ENCODE measurements at regions not wholly inside any gene's neighbourhood (a gene's known extent, or its start where the extent isn't known, plus 50 kb on each side); places are given as distances from the start of the nearest gene placed in this dataset.

DNA sequence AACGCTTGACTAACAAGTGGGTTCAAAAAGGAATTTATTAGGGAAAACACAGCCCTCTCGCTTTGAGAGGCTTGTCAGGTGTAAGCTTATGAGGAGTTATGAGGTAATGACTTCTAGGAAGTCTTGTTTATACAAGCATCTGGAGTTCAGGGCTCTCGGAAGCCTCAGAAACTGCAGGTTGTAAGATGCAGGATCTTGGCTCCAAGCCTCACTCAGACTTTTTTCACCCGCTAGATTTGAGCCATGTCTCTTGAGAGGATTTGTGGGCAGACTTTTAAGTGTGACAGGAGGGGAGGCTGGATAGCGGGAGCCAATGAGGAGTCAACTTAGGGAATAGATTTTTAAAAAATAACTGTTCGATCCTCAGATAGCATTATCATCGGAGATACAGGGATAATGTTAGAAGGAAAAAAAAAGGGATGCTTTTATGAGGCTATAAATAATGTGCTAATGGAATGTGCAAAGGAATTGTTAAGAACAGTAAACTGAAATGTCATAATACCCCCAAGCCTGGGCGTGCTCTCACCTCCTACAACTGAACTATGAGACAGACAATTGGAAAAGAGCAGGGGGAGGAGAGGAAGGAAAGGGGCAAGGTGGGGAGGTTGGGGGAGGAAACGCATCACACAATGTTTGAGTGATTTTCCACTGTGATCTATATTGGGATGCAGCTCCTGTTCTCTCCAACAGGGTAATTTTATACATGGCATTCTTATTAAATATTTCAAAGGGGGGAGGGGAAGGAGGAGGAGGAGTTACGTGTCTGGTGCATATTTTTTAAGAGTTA lies 107.4 kb upstream of the ESRRG start:
- no peak for DNase-seq (ENCODE audit: low spot score)
- TF ChIP-seq, protein P1, sequence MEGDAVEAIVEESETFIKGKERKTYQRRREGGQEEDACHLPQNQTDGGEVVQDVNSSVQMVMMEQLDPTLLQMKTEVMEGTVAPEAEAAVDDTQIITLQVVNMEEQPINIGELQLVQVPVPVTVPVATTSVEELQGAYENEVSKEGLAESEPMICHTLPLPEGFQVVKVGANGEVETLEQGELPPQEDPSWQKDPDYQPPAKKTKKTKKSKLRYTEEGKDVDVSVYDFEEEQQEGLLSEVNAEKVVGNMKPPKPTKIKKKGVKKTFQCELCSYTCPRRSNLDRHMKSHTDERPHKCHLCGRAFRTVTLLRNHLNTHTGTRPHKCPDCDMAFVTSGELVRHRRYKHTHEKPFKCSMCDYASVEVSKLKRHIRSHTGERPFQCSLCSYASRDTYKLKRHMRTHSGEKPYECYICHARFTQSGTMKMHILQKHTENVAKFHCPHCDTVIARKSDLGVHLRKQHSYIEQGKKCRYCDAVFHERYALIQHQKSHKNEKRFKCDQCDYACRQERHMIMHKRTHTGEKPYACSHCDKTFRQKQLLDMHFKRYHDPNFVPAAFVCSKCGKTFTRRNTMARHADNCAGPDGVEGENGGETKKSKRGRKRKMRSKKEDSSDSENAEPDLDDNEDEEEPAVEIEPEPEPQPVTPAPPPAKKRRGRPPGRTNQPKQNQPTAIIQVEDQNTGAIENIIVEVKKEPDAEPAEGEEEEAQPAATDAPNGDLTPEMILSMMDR (IDR thresholded peaks at IDR 0.05; ENCODE audit: borderline replicate concordance, control extremely low read depth, extremely low read depth, insufficient read depth, missing control alignments) = no peak
- in situ Hi-C loops (cut with MboI; ENCODE audit: low sequenced_read_pairs, unreplicated experiment) = no loop called here

DNA sequence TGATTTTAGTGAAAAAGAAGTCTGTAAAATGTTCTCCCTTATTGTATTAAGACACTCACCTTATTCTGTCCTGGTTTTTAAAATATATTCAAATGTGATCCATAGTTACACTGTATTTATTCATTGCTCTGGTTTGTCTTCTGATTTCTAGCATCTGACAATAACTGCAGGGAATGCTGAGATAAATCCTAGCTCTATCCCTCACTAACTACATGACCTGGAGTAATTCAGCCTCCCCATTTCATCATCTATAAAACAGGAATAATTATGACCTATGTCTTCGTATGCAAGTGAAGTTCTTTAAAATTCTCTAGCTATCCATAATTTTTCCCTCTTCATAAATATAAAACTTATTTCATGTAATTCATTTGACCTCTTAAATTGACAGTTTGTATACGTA lies 104.0 kb upstream of the ESRRG start:
- no peak for DNase-seq (ENCODE audit: low spot score)
- in situ Hi-C loops (cut with MboI; ENCODE audit: low sequenced_read_pairs, unreplicated experiment) = no loop called here
- TF ChIP-seq, protein P1 (IDR thresholded peaks at IDR 0.05; ENCODE audit: borderline replicate concordance, control extremely low read depth, extremely low read depth, insufficient read depth, missing control alignments) = no peak

- TF ChIP-seq, protein P1 (IDR thresholded peaks at IDR 0.05; ENCODE audit: borderline replicate concordance, control extremely low read depth, extremely low read depth, insufficient read depth, missing control alignments) = no peak
- in situ Hi-C loops (cut with MboI; ENCODE audit: low sequenced_read_pairs, unreplicated experiment) = no loop called here
- DNase-seq (ENCODE audit: low spot score) = no peak
Measured at GRCh38 chr1:216826646-216827045, 103.4 kb upstream of the ESRRG start.

GRCh38 chr1:216826214-216826613 lies 103.0 kb upstream of the ESRRG start:
- no peak for DNase-seq (ENCODE audit: low spot score)
- TF ChIP-seq, protein P1 (IDR thresholded peaks at IDR 0.05; ENCODE audit: borderline replicate concordance, control extremely low read depth, extremely low read depth, insufficient read depth, missing control alignments) = no peak
- in situ Hi-C loops (cut with MboI; ENCODE audit: low sequenced_read_pairs, unreplicated experiment) = no loop called here

GRCh38 chr1:216825557-216825956 lies 102.3 kb upstream of the ESRRG start:
- no peak for DNase-seq (ENCODE audit: low spot score)
- TF ChIP-seq, protein P1 (IDR thresholded peaks at IDR 0.05; ENCODE audit: borderline replicate concordance, control extremely low read depth, extremely low read depth, insufficient read depth, missing control alignments) = no peak
- in situ Hi-C loops (cut with MboI; ENCODE audit: low sequenced_read_pairs, unreplicated experiment) = no loop called here

- TF ChIP-seq, protein P1 (IDR thresholded peaks at IDR 0.05; ENCODE audit: borderline replicate concordance, control extremely low read depth, extremely low read depth, insufficient read depth, missing control alignments) = no peak
- in situ Hi-C loops (cut with MboI; ENCODE audit: low sequenced_read_pairs, unreplicated experiment) = no loop called here
- DNase-seq (ENCODE audit: low spot score) = no peak
Measured at GRCh38 chr1:216824511-216824910, 101.3 kb upstream of the ESRRG start.
